Kidney (tissue), 13 donors: ENCODE measurements at regions not wholly inside any gene's neighbourhood (a gene's known extent, or its start where the extent isn't known, plus 50 kb on each side); places are given as distances from the start of the nearest gene placed in this dataset.
"Not testable (repeated sequence)": the region's sequence is repeated elsewhere in the genome, so short reads cannot be mapped to it uniquely, and the experiment has no call there.

Experiments
- DNase-seq, 5 donors: peaks; one replicate each; pipeline ENCODE4 v3.0.0-alpha.2; 2013 to 2020
- FAIRE-seq: peaks from 2 replicates; lab custom pipeline; 2012; peaks lifted over from hg19 to GRCh38; lab: Jason Lieb, UNC
- H3K27ac ChIP-seq, 2 donors: one replicate each; pipeline ENCODE4 v1.7.0; 2013; ENCODE audit warnings: low read depth in 2 of 2, low read length in 2 of 2, inconsistent platforms in 1 of 2
- H3K27me3 ChIP-seq: one replicate; pipeline ENCODE4 v1.7.1; 2013; ENCODE audit warnings: low read length, inconsistent platforms; ENCODE audit not compliant: control insufficient read depth, insufficient read depth
- H3K36me3 ChIP-seq, 3 donors: one replicate each; pipeline versions ENCODE4 v1.7.0 to v1.7.1; 2013; ENCODE audit warnings: low read length in 3 of 3, control low read depth in 1 of 3, inconsistent platforms in 1 of 3; ENCODE audit not compliant: insufficient read depth in 3 of 3, control insufficient read depth in 2 of 3
- H3K4me1 ChIP-seq, 3 donors: one replicate each; pipeline versions ENCODE4 v1.7.0 to v1.7.1; 2013; ENCODE audit warnings: low read length in 3 of 3, inconsistent platforms in 1 of 3, low read depth in 1 of 3; ENCODE audit not compliant: control insufficient read depth in 2 of 3, insufficient read depth in 2 of 3
- H3K4me3 ChIP-seq, 3 donors: one replicate each; pipeline versions ENCODE4 v1.7.0 to v1.8.1; 2013; ENCODE audit warnings: low read length in 3 of 3, control low read depth in 1 of 3, inconsistent platforms in 1 of 3
- H3K9ac ChIP-seq, 3 donors: one replicate each; pipeline versions ENCODE4 v1.7.0 to v1.7.1; 2013; ENCODE audit warnings: low read length in 3 of 3, control low read depth in 1 of 3, inconsistent platforms in 1 of 3
- H3K9me3 ChIP-seq, 3 donors: one replicate each; pipeline versions ENCODE4 v1.7.0 to v1.7.1; 2013; ENCODE audit warnings: low read length in 3 of 3, control low read depth in 1 of 3, inconsistent platforms in 1 of 3; ENCODE audit not compliant: control insufficient read depth in 2 of 3, insufficient read depth in 1 of 3
- CTCF ChIP-seq: IDR thresholded peaks from 3 replicates; pipeline ENCODE4 v1.5.1; 2012; ENCODE audit warnings: mild to moderate bottlenecking, moderate library complexity, borderline replicate concordance; ENCODE audit not compliant: insufficient read depth; ENCODE audit errors: extremely low read depth
- intact Hi-C: fragments of 100-400 bp; cut with DNase I; formaldehyde crosslinking; loops from one replicate; pipeline ENCODE4 v1.11.1; 2022
- donor health status: control.
- donor health status: control.
- donor health status: control.
- donor health status: control.
- donor health status: control.
- donor health status: DM: yes; HTN: yes; CAD: no.
- donor health status: Normal renal cell carcinoma (clear cell type).

GRCh38 chr14:27278341-27278740 lies 680.5 kb upstream of the NOVA1 start:
- no peaks in the 10 kb centered on the region for H3K4me1 ChIP-seq
- intact Hi-C loops: no loop called here
- H3K9ac ChIP-seq: no peak overlapping the region
- H3K27me3 ChIP-seq: no peaks in the 10 kb centered on the region
- H3K27ac ChIP-seq: no peak overlapping the region
- H3K4me3 ChIP-seq: no peak overlapping the region
- TF ChIP-seq CTCF: no peak
- no peaks in the 10 kb centered on the region for H3K36me3 ChIP-seq
- DNase-seq (no peak), FAIRE-seq (no peak)
- H3K9me3 ChIP-seq: no peaks in the 10 kb centered on the region

GRCh38 chr14:27305441-27305945 lies 707.7 kb upstream of the NOVA1 start:
- no peak for FAIRE-seq
- Histone ChIP-seq H3K9ac (no peak overlapping the region), H3K4me3 (no peak overlapping the region), H3K4me1 (no peaks in the 10 kb centered on the region), H3K27me3 (no peaks in the 10 kb centered on the region), H3K9me3 (no peaks in the 10 kb centered on the region), H3K36me3 (no peaks in the 10 kb centered on the region), H3K27ac (no peak overlapping the region)
- intact Hi-C loops: no loop called here
- TF ChIP-seq CTCF: no peak
- peak in 1 of 5 donors; percentile 29 for DNase-seq

DNA sequence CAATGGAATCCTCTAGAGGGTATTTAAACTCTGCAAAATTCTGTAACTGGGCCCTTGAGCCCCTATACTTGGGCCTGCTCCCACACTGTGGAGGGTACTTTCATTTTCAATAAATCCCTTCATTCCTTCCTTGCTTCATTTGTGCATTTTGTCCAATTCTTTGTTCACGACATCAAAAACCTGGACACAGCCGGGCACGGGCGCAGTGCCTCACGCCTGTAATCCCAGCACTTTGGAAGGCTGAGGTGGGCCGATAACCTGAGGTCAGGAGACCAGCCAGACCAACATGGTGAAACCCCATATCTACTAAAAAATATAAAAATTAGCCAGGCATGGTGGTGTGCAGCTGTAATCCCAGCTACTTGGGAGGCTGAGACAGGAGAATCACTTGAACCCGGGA lies 714.9 kb upstream of the NOVA1 start:
- H3K4me3 ChIP-seq, DNase-seq, H3K27me3 ChIP-seq, FAIRE-seq, H3K4me1 ChIP-seq, intact Hi-C loops, H3K9ac ChIP-seq, H3K9me3 ChIP-seq, H3K27ac ChIP-seq, H3K36me3 ChIP-seq: not testable (repeated sequence)

DNA sequence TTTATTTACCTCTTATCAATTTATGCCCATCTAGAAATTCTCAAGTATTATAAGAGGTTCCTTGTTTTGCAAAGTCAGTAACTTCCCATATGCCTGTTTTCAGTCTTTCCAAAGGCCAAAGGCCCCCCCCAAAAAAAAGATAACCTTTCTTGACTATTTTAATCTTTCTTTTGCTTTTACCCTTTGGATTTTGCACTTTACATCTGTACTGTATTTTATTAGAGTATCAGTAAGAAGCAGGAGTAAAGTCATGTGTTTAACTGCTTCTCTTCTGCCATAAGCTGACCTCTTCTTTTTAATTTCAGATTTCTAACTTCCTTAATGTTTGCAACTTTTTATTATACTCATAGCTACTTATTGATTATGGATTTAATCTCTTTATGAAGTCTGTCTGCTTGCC lies 716.4 kb upstream of the NOVA1 start:
- FAIRE-seq (no peak), DNase-seq (no peak)
- H3K4me1 ChIP-seq: no peaks in the 10 kb centered on the region
- no peaks in the 10 kb centered on the region for H3K9me3 ChIP-seq
- H3K4me3 ChIP-seq: no peak overlapping the region
- no peaks in the 10 kb centered on the region for H3K36me3 ChIP-seq
- no peak overlapping the region for H3K27ac ChIP-seq
- intact Hi-C loops: no loop called here
- no peaks in the 10 kb centered on the region for H3K27me3 ChIP-seq
- TF ChIP-seq CTCF: no peak
- H3K9ac ChIP-seq: no peak overlapping the region
